HEK293T (cell line): ENCODE measurements at regions not wholly inside any gene's neighbourhood (a gene's known extent, or its start where the extent isn't known, plus 50 kb on each side); places are given as distances from the start of the nearest gene placed in this dataset.

ENCODE experiments used
- ARNT ChIP-seq: fragments of 450-650 bp; IDR thresholded peaks from 2 replicates; pipeline ENCODE4 v1.6.1; 2017; ENCODE audit warnings: mild to moderate bottlenecking
- FOXK2 ChIP-seq: fragments of 450-650 bp; IDR thresholded peaks from 2 replicates; pipeline ENCODE4 v1.6.1; 2016; ENCODE audit warnings: mild to moderate bottlenecking
- SP1 ChIP-seq: fragments of 450-650 bp; IDR thresholded peaks from 2 replicates; pipeline ENCODE4 v1.6.1; 2017

- TF ChIP-seq SP1 (no peak), ARNT (no peak), FOXK2 (no peak)
Measured at GRCh38 chr6:105991561-105992314, 94.4 kb upstream of the PRDM1 start.
